Lung (tissue), 11 donors: ENCODE measurements at regions not wholly inside any gene's neighbourhood (a gene's known extent, or its start where the extent isn't known, plus 50 kb on each side); places are given as distances from the start of the nearest gene placed in this dataset.

Source experiments
- ATAC-seq: fragments of 200-7000 bp; cut with Tn5 transposase; one replicate; pipeline ENCODE4 v1.9.1; 2020; ENCODE audit warnings: moderate number of reproducible peaks; ENCODE audit not compliant: insufficient read depth, low FRiP score
- DNase-seq, 3 donors: peaks; one replicate each; pipeline ENCODE4 v3.0.0-alpha.2; 2013 to 2017
- H3K27ac ChIP-seq, 2 donors: one replicate each; pipeline ENCODE4 v1.5.1; 2013; ENCODE audit warnings: mild to moderate bottlenecking in 2 of 2, moderate library complexity in 2 of 2, control low read depth in 1 of 2, inconsistent platforms in 1 of 2, low read depth in 1 of 2, low read length in 1 of 2
- H3K27me3 ChIP-seq, 3 donors: one replicate each; pipeline ENCODE4 v1.5.1; 2013; ENCODE audit warnings: low read length in 2 of 3; ENCODE audit not compliant: control insufficient read depth in 3 of 3, insufficient read depth in 3 of 3
- H3K36me3 ChIP-seq, 4 donors: one replicate each; pipeline ENCODE4 v1.5.1; 2013; ENCODE audit warnings: low read length in 4 of 4, mild to moderate bottlenecking in 1 of 4, moderate library complexity in 1 of 4; ENCODE audit not compliant: control insufficient read depth in 4 of 4, insufficient read depth in 4 of 4
- H3K4me1 ChIP-seq, 5 donors: one replicate each; pipeline ENCODE4 v1.5.1; 2013; ENCODE audit warnings: low read length in 5 of 5, mild to moderate bottlenecking in 2 of 5, moderate library complexity in 1 of 5; ENCODE audit not compliant: control insufficient read depth in 5 of 5, insufficient read depth in 5 of 5
- H3K4me3 ChIP-seq: one replicate; pipeline ENCODE4 v1.5.1; 2013; ENCODE audit warnings: mild to moderate bottlenecking, control low read depth, moderate library complexity
- H3K9ac ChIP-seq, 2 donors: one replicate each; pipeline ENCODE4 v1.5.1; 2013; ENCODE audit warnings: low read length in 2 of 2, control low read depth in 1 of 2; ENCODE audit not compliant: insufficient read depth in 1 of 2
- H3K9me3 ChIP-seq, 4 donors: one replicate each; pipeline ENCODE4 v1.5.1; 2013; ENCODE audit warnings: low read length in 3 of 4, mild to moderate bottlenecking in 1 of 4, moderate library complexity in 1 of 4; ENCODE audit not compliant: control insufficient read depth in 4 of 4, insufficient read depth in 3 of 4
- WGBS, 2 donors: extraction: QIAGEN DNeasy Blood & Tissue Kit; methylation state at CpG; one replicate each; pipeline ENCODE4 v1.1.7; 2013; 5-methylcytosine and 5-hydroxymethylcytosine counted together
- TF ChIP-seq, protein P1 (sequence below): IDR thresholded peaks from 2 replicates; pipeline ENCODE4 v1.5.1; 2012; ENCODE audit warnings: mild to moderate bottlenecking; ENCODE audit errors: control extremely low read depth, extremely low read depth
- donor health status: control.
- donor health status: control.
- donor health status: Bipolar disorder and iron deficiency.
- donor health status: healthy.
- donor health status: DM: yes; HTN: yes; CAD: no.

DNA sequence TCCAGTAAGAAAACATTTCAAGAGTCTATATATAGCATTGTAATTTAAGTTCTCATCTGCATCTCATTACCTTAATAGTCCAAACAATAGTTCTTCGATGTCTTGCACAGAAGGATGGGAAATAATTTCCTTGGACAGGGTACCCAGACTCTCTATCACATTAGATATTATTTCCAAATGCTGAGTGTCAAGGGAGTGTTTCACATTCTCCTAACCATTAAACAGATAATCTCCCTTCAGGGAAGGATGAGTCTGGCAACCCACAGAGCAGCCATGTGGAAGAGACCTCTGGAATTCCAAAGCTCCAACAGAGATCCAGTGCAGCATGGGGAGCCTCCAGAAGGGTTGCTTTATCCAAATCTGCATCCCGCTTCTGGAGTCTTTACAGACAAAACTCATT lies 89.6 kb downstream of the FZD1 start:
- TF ChIP-seq, protein P1, sequence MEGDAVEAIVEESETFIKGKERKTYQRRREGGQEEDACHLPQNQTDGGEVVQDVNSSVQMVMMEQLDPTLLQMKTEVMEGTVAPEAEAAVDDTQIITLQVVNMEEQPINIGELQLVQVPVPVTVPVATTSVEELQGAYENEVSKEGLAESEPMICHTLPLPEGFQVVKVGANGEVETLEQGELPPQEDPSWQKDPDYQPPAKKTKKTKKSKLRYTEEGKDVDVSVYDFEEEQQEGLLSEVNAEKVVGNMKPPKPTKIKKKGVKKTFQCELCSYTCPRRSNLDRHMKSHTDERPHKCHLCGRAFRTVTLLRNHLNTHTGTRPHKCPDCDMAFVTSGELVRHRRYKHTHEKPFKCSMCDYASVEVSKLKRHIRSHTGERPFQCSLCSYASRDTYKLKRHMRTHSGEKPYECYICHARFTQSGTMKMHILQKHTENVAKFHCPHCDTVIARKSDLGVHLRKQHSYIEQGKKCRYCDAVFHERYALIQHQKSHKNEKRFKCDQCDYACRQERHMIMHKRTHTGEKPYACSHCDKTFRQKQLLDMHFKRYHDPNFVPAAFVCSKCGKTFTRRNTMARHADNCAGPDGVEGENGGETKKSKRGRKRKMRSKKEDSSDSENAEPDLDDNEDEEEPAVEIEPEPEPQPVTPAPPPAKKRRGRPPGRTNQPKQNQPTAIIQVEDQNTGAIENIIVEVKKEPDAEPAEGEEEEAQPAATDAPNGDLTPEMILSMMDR, result no peak
- peaks cover 0 to 27% (median 0%) of the 10 kb centered on the region in 5 donors for H3K4me1 ChIP-seq
- H3K36me3 ChIP-seq, result no peaks in the 10 kb centered on the region
- 74 to 75% methylated on average over 2 of the region's 2 CpGs for WGBS, 2 donors
- no peak overlapping the region for H3K9ac ChIP-seq
- no peak overlapping the region for H3K4me3 ChIP-seq
- DNase-seq (peak in 2 of 3 donors; percentile 47 to 48), ATAC-seq (no peak)
- H3K27ac ChIP-seq, result no peak overlapping the region
- H3K27me3 ChIP-seq, result no peaks in the 10 kb centered on the region
- no peaks in the 10 kb centered on the region for H3K9me3 ChIP-seq

DNA sequence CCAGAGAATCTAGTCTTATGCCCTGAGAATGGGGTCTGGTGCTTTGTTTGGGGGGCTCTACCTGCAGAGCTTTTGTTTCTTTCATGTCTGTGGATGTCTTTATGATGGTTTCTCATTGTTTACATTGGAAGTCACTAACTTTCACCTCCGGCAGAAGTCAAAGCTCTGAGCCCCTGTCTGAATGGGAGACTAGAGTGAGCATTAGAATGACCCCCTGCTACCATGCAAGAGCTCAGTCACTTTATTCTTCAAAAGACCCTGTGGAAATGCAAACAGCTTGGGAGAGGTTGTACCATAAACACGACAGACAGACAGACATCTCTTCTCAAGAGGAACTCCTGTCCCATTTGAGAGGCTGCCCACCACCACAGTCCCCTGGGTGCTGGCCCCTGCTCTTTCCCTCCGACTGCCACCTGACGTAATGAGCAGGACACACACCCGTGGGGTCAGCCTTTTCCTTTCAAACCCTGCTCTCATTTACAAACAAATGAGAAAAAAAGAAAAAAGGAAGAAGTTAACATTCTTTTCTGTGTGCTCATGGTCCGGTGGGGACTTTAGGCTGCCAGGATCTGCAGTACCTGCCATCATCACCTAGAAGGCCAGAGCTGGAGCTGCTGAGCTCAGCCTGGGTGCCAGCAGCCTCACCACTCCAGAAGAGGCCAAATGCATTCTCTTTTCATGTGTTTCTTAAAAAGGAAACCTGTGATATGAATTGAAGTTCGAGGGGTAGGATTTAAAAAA lies 91.6 kb downstream of the FZD1 start:
- no peaks in the 10 kb centered on the region for H3K36me3 ChIP-seq
- no peak overlapping the region for H3K4me3 ChIP-seq
- TF ChIP-seq, protein P1, result no peak
- no peak overlapping the region for H3K9ac ChIP-seq
- WGBS, 2 donors, result 70 to 80% methylated on average over 7 of the region's 7 CpGs
- H3K9me3 ChIP-seq, result no peaks in the 10 kb centered on the region
- H3K27ac ChIP-seq, result no peak overlapping the region
- DNase-seq, result no peak
- H3K27me3 ChIP-seq, result no peaks in the 10 kb centered on the region
- no peak for ATAC-seq
- peaks cover 0 to 23% (median 0%) of the 10 kb centered on the region in 5 donors for H3K4me1 ChIP-seq

DNA sequence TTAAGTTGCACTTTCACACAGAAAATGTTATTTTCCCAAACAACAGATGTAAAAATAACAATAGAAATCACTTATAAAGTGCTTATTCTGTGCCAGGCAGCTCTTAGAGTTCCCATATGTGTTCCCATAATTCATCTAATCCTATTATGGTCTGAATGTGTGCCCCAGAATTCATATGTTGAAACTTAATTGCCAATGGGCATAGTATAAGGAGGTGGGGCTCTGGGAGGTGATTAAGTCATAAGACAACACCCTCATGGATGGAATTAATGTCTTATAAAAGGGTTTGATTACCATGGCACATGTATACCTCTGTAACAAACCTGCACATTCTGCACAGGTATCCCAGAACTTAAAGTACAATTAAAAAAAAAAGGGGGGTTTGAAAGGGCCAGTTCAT lies 92.7 kb downstream of the FZD1 start:
- no peak for ATAC-seq

More for the DNA sequence above, 92.7 kb downstream of the FZD1 start:
- TF ChIP-seq, protein P1, result no peak
- Histone ChIP-seq H3K4me1 (peaks cover 0 to 23% (median 0%) of the 10 kb centered on the region in 5 donors), H3K27ac (no peak overlapping the region), H3K27me3 (no peaks in the 10 kb centered on the region), H3K4me3 (no peak overlapping the region), H3K36me3 (no peaks in the 10 kb centered on the region), H3K9me3 (no peaks in the 10 kb centered on the region), H3K9ac (no peak overlapping the region)
- no peak for DNase-seq
